ENCODE measurements at regions not wholly inside any gene's neighbourhood (a gene's known extent, or its start where the extent isn't known, plus 50 kb on each side); places are given as distances from the start of the nearest gene placed in this dataset.

GRCh38 chr15:81751256-81751655 lies 294.6 kb downstream of the MEX3B start:
- ChIA-PET CTCF (ENCODE audit: low intra/inter-chr PET ratio) (no interaction called here), POLR2A (no interaction called here)
- Histone ChIP-seq H3K4me3 (no peak overlapping the region), H3K27me3 (ENCODE audit: control insufficient read depth in 2 of 2, insufficient read depth in 2 of 2, low read length in 2 of 2) (peaks cover 3 to 20% of the 10 kb centered on the region in 2 experiments; a peak in 4 of 5 replicates), H3K4me1 (replicated peaks in 1 of 2; ENCODE audit: control insufficient read depth in 2 of 2, insufficient read depth in 2 of 2, low read length in 2 of 2) (peaks cover 0 to 8% of the 10 kb centered on the region in 2 experiments; a peak in 2 of 5 replicates), H3K9me3 (replicated peaks; ENCODE audit: control insufficient read depth, insufficient read depth, low read depth, low read length) (no peaks in the 10 kb centered on the region), H3K9me1 (ENCODE audit: control insufficient read depth, insufficient read depth, low read length) (no peaks in the 10 kb centered on the region), H3K9ac (ENCODE audit: insufficient read depth in 1 of 2, low read depth in 2 of 2, low read length in 2 of 2) (no peak overlapping the region), H4K20me1 (replicated peaks; ENCODE audit: control insufficient read depth, insufficient read depth, low read length) (peaks cover 20% of the 10 kb centered on the region; the same call in 1 of the 2 replicates), H3K79me2 (ENCODE audit: control insufficient read depth, insufficient read depth, low read length) (no peaks in the 10 kb centered on the region), H3K27ac (ENCODE audit: extremely low read depth, low read depth, low read length) (no peak overlapping the region), H3K36me3 (ENCODE audit: control insufficient read depth, insufficient read depth, low read length) (no peaks in the 10 kb centered on the region), H2AFZ (ENCODE audit: low read depth, low read length) (no peak overlapping the region), H3K4me2 (ENCODE audit: insufficient read depth, low read length) (no peak overlapping the region)
- in situ Hi-C loops (cut with MboI), result no loop called here
- intact Hi-C loops (cut with micrococcal nuclease), result no loop called here
- WGBS (ENCODE audit: insufficient coverage, low coverage, missing lambda C conversion rate), result 10% methylated on average over 7 of the region's 7 CpGs
- BruUV-seq (replicated peaks), result no TSS peak
- ATAC-seq, result no peak
- no peak for DNase-seq (ENCODE audit: extremely low read depth in 1 of 4, low spot score in 3 of 4)
- TF ChIP-seq SP1 (CRISPR knock-in tag; IDR thresholded peaks at IDR 0.05) (no peak), PURB (CRISPR knock-in tag; IDR thresholded peaks at IDR 0.05; ENCODE audit: low read depth) (no peak), CBX5 (IDR thresholded peaks at IDR 0.05; ENCODE audit: borderline replicate concordance, low read depth) (no peak), KDM4B (IDR thresholded peaks at IDR 0.05; ENCODE audit: borderline replicate concordance in 2 of 2, low read depth in 1 of 2) (no peak), RAD51 (IDR thresholded peaks at IDR 0.05; ENCODE audit: borderline replicate concordance, low read depth) (no peak), TCF7L2 (IDR thresholded peaks at IDR 0.05; ENCODE audit: low read depth, low read length) (no peak), RHOXF2B (CRISPR knock-in tag; conservative IDR thresholded peaks at IDR 0.05) (no peak), NFXL1 (CRISPR knock-in tag; IDR thresholded peaks at IDR 0.05) (no peak), ATF1 (CRISPR knock-in tag; IDR thresholded peaks at IDR 0.05) (no peak), ATF1 (tag; IDR thresholded peaks at IDR 0.05) (no peak), FOXJ2 (tag; IDR thresholded peaks at IDR 0.05) (no peak), ZBTB26 (CRISPR knock-in tag; IDR thresholded peaks at IDR 0.05) (no peak), MAFF (IDR thresholded peaks at IDR 0.05; ENCODE audit: low read length) (no peak), TRIM24 (IDR thresholded peaks at IDR 0.05) (no peak), CREM (IDR thresholded peaks at IDR 0.05; ENCODE audit: low read depth) (no peak), ZSCAN29 (IDR thresholded peaks at IDR 0.05) (no peak), HNRNPH1 (optimal IDR thresholded peaks at IDR 0.05; ENCODE audit: low read depth, low read length) (no peak), E2F5 (CRISPR knock-in tag; IDR thresholded peaks at IDR 0.05) (no peak), BDP1 (IDR thresholded peaks at IDR 0.05; ENCODE audit: insufficient read depth, insufficient read length) (no peak), JUNB (CRISPR knock-in tag; conservative IDR thresholded peaks at IDR 0.05) (no peak)
- no peak for FAIRE-seq
